Dedifferentiated amniotic fluid mesenchymal stem cell (primary cell): ENCODE measurements at regions not wholly inside any gene's neighbourhood (a gene's known extent, or its start where the extent isn't known, plus 50 kb on each side); places are given as distances from the start of the nearest gene placed in this dataset.

Source experiments
- DNase-seq: peaks from one replicate; pipeline ENCODE4 v3.0.0-alpha.2; 2016; ENCODE audit errors: extremely low spot score

- no peak for DNase-seq
Measured at GRCh38 chr6:92635553-92636153, 783.7 kb downstream of the EPHA7 start.

- no peak for DNase-seq
Measured at GRCh38 chr6:92634561-92634960, 784.8 kb downstream of the EPHA7 start.

GRCh38 chr6:92623431-92623830 lies 795.9 kb downstream of the EPHA7 start:
- DNase-seq: no peak

GRCh38 chr6:92617721-92618120 lies 801.6 kb downstream of the EPHA7 start:
- DNase-seq: no peak

- DNase-seq: no peak
Measured at GRCh38 chr6:92608751-92609150, 810.6 kb downstream of the EPHA7 start.

GRCh38 chr6:92593201-92593600 lies 826.2 kb downstream of the EPHA7 start:
- DNase-seq: no peak

GRCh38 chr6:92589996-92590395 lies 829.4 kb downstream of the EPHA7 start:
- DNase-seq: no peak

GRCh38 chr6:92588148-92588547 lies 831.2 kb downstream of the EPHA7 start:
- no peak for DNase-seq

- DNase-seq: no peak
Measured at GRCh38 chr6:92587525-92587924, 831.8 kb downstream of the EPHA7 start.

- no peak for DNase-seq
Measured at GRCh38 chr6:92586236-92586977, 833.0 kb downstream of the EPHA7 start.

- DNase-seq: no peak
Measured at GRCh38 chr6:92582211-92582610, 837.1 kb downstream of the EPHA7 start.

GRCh38 chr6:92577077-92577719 lies 842.2 kb downstream of the EPHA7 start:
- no peak for DNase-seq

GRCh38 chr6:92568541-92568940 lies 850.8 kb downstream of the EPHA7 start:
- DNase-seq: no peak

GRCh38 chr6:92566632-92567031 lies 852.7 kb downstream of the EPHA7 start:
- DNase-seq: no peak

- no peak for DNase-seq
Measured at GRCh38 chr6:92564376-92564775, 855.0 kb downstream of the EPHA7 start.

GRCh38 chr6:92559611-92560010 lies 859.7 kb downstream of the EPHA7 start:
- no peak for DNase-seq

- no peak for DNase-seq
Measured at GRCh38 chr6:92559003-92559402, 860.4 kb downstream of the EPHA7 start.

GRCh38 chr6:92550501-92550900 lies 868.9 kb downstream of the EPHA7 start:
- no peak for DNase-seq

GRCh38 chr6:92545861-92546260 lies 873.5 kb downstream of the EPHA7 start:
- DNase-seq: no peak

- DNase-seq: no peak
Measured at GRCh38 chr6:92541448-92542060, 877.8 kb downstream of the EPHA7 start.

GRCh38 chr6:92538926-92539325 lies 880.4 kb downstream of the EPHA7 start:
- DNase-seq: no peak

GRCh38 chr6:92538275-92538674 lies 881.1 kb downstream of the EPHA7 start:
- DNase-seq: no peak

GRCh38 chr6:92534109-92534508 lies 885.2 kb downstream of the EPHA7 start:
- no peak for DNase-seq
